Panc1 (cell line): ENCODE measurements at regions not wholly inside any gene's neighbourhood (a gene's known extent, or its start where the extent isn't known, plus 50 kb on each side); places are given as distances from the start of the nearest gene placed in this dataset.

ENCODE experiments used
- ATAC-seq: fragments of 200-7000 bp; cut with Tn5 transposase; 2 replicates; pipeline ENCODE4 v1.9.1; 2020; ENCODE audit warnings: mild to moderate bottlenecking, moderate library complexity
- BruUV-seq: library from RNA; stranded (reverse); fragments of 400-500 nt; replicated peaks from 2 replicates; lab custom pipeline; 2021; lab: Mats Ljungman, UMichigan
- CTCF ChIA-PET: fragments of 300-600 bp; sonication (Branson Sonifier 250); formaldehyde crosslinking; loops from one replicate; lab custom pipeline; 2022; ENCODE audit warnings: antibody characterized with exemption; lab: Charles Lee
- POLR2A ChIA-PET: fragments of 300-600 bp; sonication (Branson Sonifier 250); formaldehyde crosslinking; loops from one replicate; lab custom pipeline; 2022; ENCODE audit warnings: antibody characterized with exemption; lab: Charles Lee
- DNase-seq: peaks from one replicate; pipeline ENCODE4 v3.0.0-alpha.2; 2010; ENCODE audit warnings: low read depth, low spot score
- H3K27ac ChIP-seq: 2 replicates; pipeline ENCODE4 v1.5.1; 2011; ENCODE audit warnings: mild to moderate bottlenecking, low read length, inconsistent platforms
- H3K27me3 ChIP-seq: fragments of 200-500 bp; sonication (Bioruptor generic); 2 replicates; pipeline ENCODE4 v1.6.0; 2014; ENCODE audit warnings: low read length, inconsistent platforms; ENCODE audit not compliant: control insufficient read depth, insufficient read depth
- H3K36me3 ChIP-seq: fragments of 200-500 bp; sonication (Bioruptor generic); 2 replicates; pipeline ENCODE4 v1.5.1; 2014; ENCODE audit warnings: inconsistent platforms, mild to moderate bottlenecking, low read length, moderate library complexity; ENCODE audit not compliant: control insufficient read depth, insufficient read depth
- H3K4me1 ChIP-seq: 2 replicates; pipeline ENCODE4 v1.5.1; 2011; ENCODE audit warnings: inconsistent platforms, mild to moderate bottlenecking, low read length, moderate library complexity; ENCODE audit not compliant: control insufficient read depth, insufficient read depth
- H3K4me3 ChIP-seq, 2 experiments: 2 replicates each; pipeline ENCODE4 v1.5.1; 2011 to 2012; ENCODE audit warnings: low read depth in 2 of 2, low read length in 2 of 2, mild to moderate bottlenecking in 2 of 2, inconsistent platforms in 1 of 2, moderate library complexity in 1 of 2
- H3K9me3 ChIP-seq: fragments of 200-500 bp; sonication (Bioruptor generic); 2 replicates; pipeline ENCODE4 v1.5.1; 2014; ENCODE audit warnings: low read depth, mild to moderate bottlenecking, inconsistent platforms, low read length, moderate library complexity; ENCODE audit not compliant: control insufficient read depth, insufficient read depth
- CTCF ChIP-seq: fragments of 450-650 bp; IDR thresholded peaks from 2 replicates; pipeline ENCODE4 v1.5.1; 2017; ENCODE audit warnings: mild to moderate bottlenecking
- POLR2AphosphoS5 ChIP-seq: IDR thresholded peaks from 2 replicates; pipeline ENCODE4 v1.6.1; 2012; ENCODE audit warnings: mild to moderate bottlenecking, low read depth, low read length, moderate library complexity
- REST ChIP-seq, 2 experiments: IDR thresholded peaks; 2 replicates each; pipeline ENCODE4 v1.6.1; 2011 to 2012; ENCODE audit warnings: low read depth in 2 of 2, control low read depth in 1 of 2, low read length in 1 of 2, mild to moderate bottlenecking in 1 of 2, moderate library complexity in 1 of 2; ENCODE audit not compliant: insufficient read depth in 1 of 2
- SIN3A ChIP-seq: IDR thresholded peaks from 2 replicates; pipeline ENCODE4 v1.6.1; 2012; ENCODE audit warnings: low read depth, mild to moderate bottlenecking, low read length, moderate library complexity, borderline replicate concordance; ENCODE audit not compliant: insufficient read depth
- TCF7L2 ChIP-seq: IDR thresholded peaks from 2 replicates; pipeline ENCODE4 v1.6.1; 2011; ENCODE audit warnings: mild to moderate bottlenecking, low read depth, low read length, inconsistent platforms
- in situ Hi-C: cut with HindIII; loops from 2 replicates; pipeline ENCODE4 v1.10.0; 2016; ENCODE audit warnings: low sequenced_read_pairs, low pct_unique_long_range_greater_than_20kb
- intact Hi-C: fragments of 100-400 bp; cut with micrococcal nuclease; formaldehyde crosslinking; loops from one replicate; pipeline ENCODE4 v1.10.0; 2022; ENCODE audit not compliant: unreplicated experiment

- H3K9me3 ChIP-seq: no peaks in the 10 kb centered on the region
- H3K36me3 ChIP-seq: no peaks in the 10 kb centered on the region
- peaks cover 3% of the 10 kb centered on the region; the same call in 1 of the 2 replicates for H3K4me1 ChIP-seq
- BruUV-seq: no TSS peak
- in situ Hi-C loops (no loop called here), intact Hi-C loops (no loop called here)
- no peaks in the 10 kb centered on the region for H3K27me3 ChIP-seq
- no peak overlapping the region for H3K4me3 ChIP-seq
- H3K27ac ChIP-seq: no peak overlapping the region
- ChIA-PET CTCF (no interaction called here), POLR2A (no interaction called here)
- TF ChIP-seq CTCF (no peak), SIN3A (no peak), REST (IDR thresholded peaks at IDR 0.05; ENCODE audit: insufficient read depth in 1 of 2, low read depth in 2 of 2, low read length in 1 of 2) (no peak), TCF7L2 (no peak), POLR2AphosphoS5 (no peak)
- no peak for ATAC-seq
- no peak for DNase-seq
These were observed 641.7 kb downstream of the NR2F2 start for GRCh38 chr15:96972201-96972600.

GRCh38 chr15:96974761-96975160 lies 644.3 kb downstream of the NR2F2 start:
- ChIA-PET POLR2A (no interaction called here), CTCF (no interaction called here)
- intact Hi-C loops (no loop called here), in situ Hi-C loops (no loop called here)
- Histone ChIP-seq H3K4me1 (no peaks in the 10 kb centered on the region), H3K27ac (no peak overlapping the region), H3K27me3 (no peaks in the 10 kb centered on the region), H3K9me3 (no peaks in the 10 kb centered on the region), H3K36me3 (no peaks in the 10 kb centered on the region), H3K4me3 (no peak overlapping the region)
- TF ChIP-seq REST (IDR thresholded peaks at IDR 0.05; ENCODE audit: insufficient read depth in 1 of 2, low read depth in 2 of 2, low read length in 1 of 2) (no peak), CTCF (no peak), POLR2AphosphoS5 (no peak), TCF7L2 (no peak), SIN3A (no peak)
- no peak for DNase-seq
- no peak for ATAC-seq
- BruUV-seq: no TSS peak
